K562 (cell line): ENCODE measurements at regions not wholly inside any gene's neighbourhood (a gene's known extent, or its start where the extent isn't known, plus 50 kb on each side); places are given as distances from the start of the nearest gene placed in this dataset.

Experiments used
- ATAC-seq: fragments of 200-7000 bp; cut with Tn5 transposase; 3 replicates; pipeline ENCODE4 v1.9.1; 2020; ENCODE audit warnings: moderate library complexity
- BruUV-seq: library from RNA; stranded (reverse); fragments of 400-500 nt; replicated peaks from 2 replicates; lab custom pipeline; 2021; lab: Mats Ljungman, UMichigan
- CTCF ChIA-PET: fragments of 300-600 bp; formaldehyde crosslinking; extraction: SDS; loops from one replicate; lab custom pipeline; 2021; ENCODE audit warnings: low intra/inter-chr PET ratio; lab: Yijun Ruan, JAX
- POLR2A ChIA-PET: fragments of 300-600, 350-650 bp; sonication (Branson Sonifier 250); formaldehyde crosslinking; extraction: SDS; loops from one replicate; lab custom pipeline; 2021; ENCODE audit warnings: antibody characterized with exemption, inconsistent platforms; lab: Yijun Ruan, JAX
- DNase-seq, 4 experiments: peaks; one replicate each; pipeline versions ENCODE4 v3.0.0 to v3.0.0-alpha.2; 2011 to 2018; ENCODE audit warnings: low spot score in 3 of 4, mixed read lengths in 3 of 4; ENCODE audit errors: extremely low read depth in 1 of 4
- FAIRE-seq: peaks from 2 replicates; lab custom pipeline; 2011; peaks lifted over from hg19 to GRCh38; lab: Jason Lieb, UNC
- H2AFZ ChIP-seq: 2 replicates; pipeline ENCODE4 v1.6.0; 2011; ENCODE audit warnings: low read depth, low read length, control low read depth, inconsistent platforms
- H3K27ac ChIP-seq: fragments of 200-600 bp; 3 replicates; pipeline ENCODE4 v1.8.0; 2011; ENCODE audit warnings: low read depth, mild to moderate bottlenecking, control low read depth, inconsistent platforms, low read length, moderate library complexity, mixed read lengths; ENCODE audit errors: extremely low read depth
- H3K27me3 ChIP-seq, 2 experiments: fragments of 300-600 bp in 1 of 2; 2 replicates in 1 of 2; 3 replicates in 1 of 2; pipeline versions ENCODE4 v1.6.0 to v1.8.0; 2011; ENCODE audit warnings: inconsistent platforms in 2 of 2, low read length in 2 of 2, mild to moderate bottlenecking in 1 of 2, mixed read lengths in 1 of 2, moderate library complexity in 1 of 2; ENCODE audit not compliant: control insufficient read depth in 2 of 2, insufficient read depth in 2 of 2
- H3K36me3 ChIP-seq: fragments of 300-600 bp; 3 replicates; pipeline ENCODE4 v1.8.0; 2011; ENCODE audit warnings: mild to moderate bottlenecking, low read length, inconsistent platforms; ENCODE audit not compliant: control insufficient read depth, insufficient read depth
- H3K4me1 ChIP-seq, 2 experiments: fragments of 200-600 bp in 1 of 2; replicated peaks in 1 of 2; 2 replicates in 1 of 2; 3 replicates in 1 of 2; pipeline versions ENCODE4 v1.5.1 to v1.8.0; 2011; ENCODE audit warnings: inconsistent platforms in 2 of 2, low read length in 2 of 2, mild to moderate bottlenecking in 1 of 2, mixed read lengths in 1 of 2, moderate library complexity in 1 of 2; ENCODE audit not compliant: control insufficient read depth in 2 of 2, insufficient read depth in 2 of 2
- H3K4me2 ChIP-seq: 2 replicates; pipeline ENCODE4 v1.6.1; 2011; ENCODE audit warnings: low read length, control low read depth, inconsistent platforms, mixed read lengths; ENCODE audit not compliant: insufficient read depth
- H3K4me3 ChIP-seq: fragments of 200-600 bp; sonication (generic), shearing (Covaris generic); 2 replicates; pipeline ENCODE4 v1.5.1; 2016; ENCODE audit warnings: control low read depth, inconsistent platforms
- H3K79me2 ChIP-seq: fragments of 200-600 bp; 3 replicates; pipeline ENCODE4 v1.8.0; 2011; ENCODE audit warnings: low read length, inconsistent platforms; ENCODE audit not compliant: control insufficient read depth, insufficient read depth
- H3K9ac ChIP-seq, 2 experiments: 2 replicates each; pipeline versions ENCODE4 v1.6.0 to v1.6.1; 2011; ENCODE audit warnings: low read depth in 2 of 2, low read length in 2 of 2, control low read depth in 1 of 2, inconsistent platforms in 1 of 2, mild to moderate bottlenecking in 1 of 2, mixed read lengths in 1 of 2; ENCODE audit not compliant: insufficient read depth in 1 of 2
- H3K9me1 ChIP-seq: one replicate; pipeline ENCODE4 v1.6.0; 2011; ENCODE audit warnings: inconsistent platforms, mild to moderate bottlenecking, low read length, moderate library complexity; ENCODE audit not compliant: control insufficient read depth, insufficient read depth
- H3K9me3 ChIP-seq: replicated peaks from 2 replicates; pipeline ENCODE4 v1.5.1; 2011; ENCODE audit warnings: low read depth, low read length, inconsistent platforms; ENCODE audit not compliant: control insufficient read depth, insufficient read depth
- H4K20me1 ChIP-seq: replicated peaks from 2 replicates; pipeline ENCODE4 v1.6.1; 2011; ENCODE audit warnings: low read length, inconsistent platforms, mixed read lengths; ENCODE audit not compliant: control insufficient read depth, insufficient read depth
- COPS2 ChIP-seq: fragments of 450-650 bp; conservative IDR thresholded peaks from 2 replicates; pipeline ENCODE4 v1.6.1; 2016; ENCODE audit warnings: mild to moderate bottlenecking, moderate library complexity
- MAZ ChIP-seq, 2 experiments: fragments of 450-650 bp in 1 of 2; sonication (generic) in 1 of 2; formaldehyde crosslinking; IDR thresholded peaks in 1 of 2; conservative IDR thresholded peaks in 1 of 2; 2 replicates each; pipeline versions ENCODE4 v1.4.0 to v1.5.0; 2020; ENCODE audit warnings: mild to moderate bottlenecking in 1 of 2, missing genetic modification reagents in 1 of 2
- MGA ChIP-seq: fragments of 450-650 bp; IDR thresholded peaks from 2 replicates; pipeline ENCODE4 v1.6.1; 2016; ENCODE audit warnings: mild to moderate bottlenecking, moderate library complexity
- PHTF2 ChIP-seq: fragments of 250-450 bp; sonication (Bioruptor Pico); IDR thresholded peaks from 2 replicates; pipeline ENCODE4 v1.5.0; 2021; ENCODE audit warnings: mild to moderate bottlenecking
- POLR3G ChIP-seq: IDR thresholded peaks from 2 replicates; pipeline ENCODE4 v1.6.1; 2011; ENCODE audit not compliant: insufficient read length, insufficient replicate concordance; ENCODE audit errors: extremely low read depth
- ZFPM2 ChIP-seq: fragments of 250-450 bp; sonication (Bioruptor Pico); IDR thresholded peaks from 2 replicates; pipeline ENCODE4 v1.5.1; 2022; ENCODE audit warnings: mild to moderate bottlenecking
- ZNF212 ChIP-seq: fragments of 450-650 bp; formaldehyde crosslinking; IDR thresholded peaks from 2 replicates; pipeline ENCODE4 v1.4.0; 2020; ENCODE audit warnings: mild to moderate bottlenecking
- ZNF644 ChIP-seq: fragments of 200-800 bp; sonication (Bioruptor generic); IDR thresholded peaks from 2 replicates; pipeline ENCODE4 v1.6.1; 2016; ENCODE audit warnings: low read depth, missing genetic modification characterization, missing compliant biosample characterization
- ZNF778 ChIP-seq: fragments of 450-650 bp; formaldehyde crosslinking; IDR thresholded peaks from 2 replicates; pipeline ENCODE4 v1.4.0; 2020; ENCODE audit warnings: mild to moderate bottlenecking, moderate library complexity
- ZSCAN29 ChIP-seq: fragments of 450-650 bp; IDR thresholded peaks from 2 replicates; pipeline ENCODE4 v1.6.1; 2017
- WGBS: fragments of 100-300 bp; shearing (Covaris generic); methylation state at CpG from one replicate; pipeline ENCODE4 v1.1.6; 2016; ENCODE audit warnings: low coverage, mixed read lengths; ENCODE audit not compliant: insufficient coverage; ENCODE audit errors: missing lambda C conversion rate; 5-methylcytosine and 5-hydroxymethylcytosine counted together
- in situ Hi-C: fragments of 300-500 bp; cut with MboI; formaldehyde crosslinking; loops from 4 replicates; pipeline ENCODE4 v1.15.0; 2018; ENCODE audit warnings: inconsistent platforms, mixed read lengths
- intact Hi-C: fragments of 100-400 bp; cut with micrococcal nuclease; formaldehyde crosslinking; loops from 2 replicates; pipeline ENCODE4 v1.14.2; 2022

GRCh38 chr2:59761966-59762365 is 791.5 kb downstream of the BCL11A start:
- intact Hi-C loops (no loop called here), in situ Hi-C loops (no loop called here)
- Histone ChIP-seq H3K4me1 (no peaks in the 10 kb centered on the region), H3K4me2 (no peak overlapping the region), H3K4me3 (no peak overlapping the region), H3K9me1 (no peaks in the 10 kb centered on the region), H3K27me3 (no peaks in the 10 kb centered on the region), H4K20me1 (no peaks in the 10 kb centered on the region), H3K9me3 (no peaks in the 10 kb centered on the region), H3K9ac (no peak overlapping the region), H2AFZ (no peak overlapping the region), H3K79me2 (no peaks in the 10 kb centered on the region), H3K36me3 (no peaks in the 10 kb centered on the region), H3K27ac (no peak overlapping the region)
- ATAC-seq, result no peak
- no peak for DNase-seq
- 0% methylated on average over 1 of the region's 1 CpG for WGBS
- ChIA-PET POLR2A (interaction anchor here (0.6 kb wide), 1 partner anchor 97 kb away, joined by 4 read pairs; no protein-coding TSS in a partner anchor), CTCF (no interaction called here)
- TF ChIP-seq ZFPM2 (CRISPR knock-in tag), result no peak
- no peak for TF ChIP-seq ZNF644 (tag)
- no peak for TF ChIP-seq POLR3G
- no peak for TF ChIP-seq ZNF212
- no peak for TF ChIP-seq MGA
- no peak for TF ChIP-seq ZNF778
- TF ChIP-seq MAZ (CRISPR knock-in tag; conservative IDR thresholded peaks at IDR 0.05 in 1 of 2, IDR thresholded peaks at IDR 0.05 in 1 of 2), result no peak
- no peak for TF ChIP-seq ZSCAN29
- no peak for TF ChIP-seq PHTF2 (CRISPR knock-in tag)
- no peak for TF ChIP-seq COPS2
- BruUV-seq, result no TSS peak
- no peak for FAIRE-seq
